ENCODE measurements at regions not wholly inside any gene's neighbourhood (a gene's known extent, or its start where the extent isn't known, plus 50 kb on each side); places are given as distances from the start of the nearest gene placed in this dataset.
A peak's percentile ranks its signal among the peaks of the same experiment; 100 is the strongest.

- DNase-seq (ENCODE audit: low read depth in 4 of 4, low spot score in 3 of 4), result peak; percentile 45 to 73 (median 64)
Measured at GRCh38 chr15:58269455-58270414, 131.6 kb downstream of the AQP9 start.

- no peak for DNase-seq (ENCODE audit: low read depth in 4 of 4, low spot score in 3 of 4)
Measured at GRCh38 chr15:58271410-58271809, 133.2 kb downstream of the AQP9 start.

- no peak for DNase-seq (ENCODE audit: low read depth in 4 of 4, low spot score in 3 of 4)
Measured at GRCh38 chr15:58273104-58273503, 134.9 kb downstream of the AQP9 start.

- DNase-seq (ENCODE audit: low read depth in 4 of 4, low spot score in 3 of 4), result no peak
Measured at GRCh38 chr15:58274885-58275284, 136.7 kb downstream of the AQP9 start.

- no peak for DNase-seq (ENCODE audit: low read depth in 4 of 4, low spot score in 3 of 4)
Measured at GRCh38 chr15:58275785-58276184, 137.6 kb downstream of the AQP9 start.

DNA sequence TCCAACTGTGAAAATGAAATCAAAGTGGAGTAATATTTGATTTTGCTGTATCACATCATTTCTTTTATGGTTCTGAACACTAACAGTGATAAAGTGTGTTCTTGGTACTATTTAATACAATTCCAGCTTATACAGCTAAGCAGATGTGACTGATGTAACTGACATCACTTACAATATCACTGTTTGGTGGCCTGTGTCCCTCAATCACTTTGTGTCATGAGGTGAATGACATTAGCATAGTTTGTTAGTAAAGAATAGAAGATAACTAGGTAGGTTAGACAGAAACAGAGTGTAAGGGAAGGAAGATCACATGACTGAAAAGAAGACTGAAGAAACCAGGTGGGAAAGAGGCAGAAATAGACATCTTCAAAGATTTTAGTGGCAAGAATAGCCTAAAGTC lies 138.7 kb downstream of the AQP9 start:
- DNase-seq (ENCODE audit: low read depth in 4 of 4, low spot score in 3 of 4), result no peak

GRCh38 chr15:58277333-58277732 lies 139.2 kb downstream of the AQP9 start:
- no peak for DNase-seq (ENCODE audit: low read depth in 4 of 4, low spot score in 3 of 4)

DNA sequence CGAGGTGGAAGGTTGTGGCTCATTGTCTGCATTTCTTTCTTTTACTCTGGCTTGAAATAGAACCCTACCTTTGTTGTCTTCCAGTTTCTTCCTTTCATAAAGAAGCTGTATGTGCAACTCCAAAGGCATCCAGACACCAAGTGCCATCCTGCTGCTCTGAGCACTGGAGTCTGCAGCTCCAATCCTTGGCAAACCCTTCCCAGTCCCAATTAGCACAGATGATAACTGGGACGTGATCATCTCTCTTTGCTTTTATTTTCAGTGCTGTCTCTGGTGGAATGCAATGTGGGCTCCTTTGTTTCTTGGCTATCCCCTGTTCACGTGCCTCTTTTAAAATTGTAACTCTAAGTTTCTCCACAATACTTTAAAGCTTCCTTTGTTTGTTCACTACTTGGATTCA lies 140.9 kb downstream of the AQP9 start:
- DNase-seq (ENCODE audit: low read depth in 4 of 4, low spot score in 3 of 4), result no peak

DNA sequence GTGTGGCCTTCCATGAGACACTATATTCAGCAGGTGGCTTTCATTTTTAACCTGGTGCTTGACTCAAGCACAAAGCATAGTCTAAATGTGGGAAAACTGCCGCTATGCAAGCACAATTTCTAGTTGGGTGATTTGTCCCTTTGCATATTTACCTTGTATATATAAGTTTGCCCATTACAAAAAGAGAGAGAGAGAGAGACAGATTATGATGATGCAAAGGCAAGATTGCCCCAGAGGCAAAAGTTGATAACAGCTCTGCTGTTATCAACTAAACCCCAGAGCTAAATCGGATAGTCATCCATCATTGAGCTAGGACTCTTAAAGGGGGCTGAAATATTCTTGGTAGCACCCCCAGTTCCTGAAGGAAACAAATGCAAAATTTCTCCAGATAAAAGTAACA lies 141.5 kb downstream of the AQP9 start:
- DNase-seq (ENCODE audit: low read depth in 4 of 4, low spot score in 3 of 4), result no peak

GRCh38 chr15:58282060-58282708 lies 144.0 kb downstream of the AQP9 start:
- DNase-seq (ENCODE audit: low read depth in 4 of 4, low spot score in 3 of 4), result no peak

GRCh38 chr15:58283302-58283701 lies 145.1 kb downstream of the AQP9 start:
- DNase-seq (ENCODE audit: low read depth in 4 of 4, low spot score in 3 of 4), result no peak

- no peak for DNase-seq (ENCODE audit: low read depth in 4 of 4, low spot score in 3 of 4)
Measured at GRCh38 chr15:58284293-58284692, 146.1 kb downstream of the AQP9 start.

GRCh38 chr15:58285212-58285920 lies 146.4 kb upstream of the LIPC start:
- DNase-seq (ENCODE audit: low read depth in 4 of 4, low spot score in 3 of 4), result no peak

DNA sequence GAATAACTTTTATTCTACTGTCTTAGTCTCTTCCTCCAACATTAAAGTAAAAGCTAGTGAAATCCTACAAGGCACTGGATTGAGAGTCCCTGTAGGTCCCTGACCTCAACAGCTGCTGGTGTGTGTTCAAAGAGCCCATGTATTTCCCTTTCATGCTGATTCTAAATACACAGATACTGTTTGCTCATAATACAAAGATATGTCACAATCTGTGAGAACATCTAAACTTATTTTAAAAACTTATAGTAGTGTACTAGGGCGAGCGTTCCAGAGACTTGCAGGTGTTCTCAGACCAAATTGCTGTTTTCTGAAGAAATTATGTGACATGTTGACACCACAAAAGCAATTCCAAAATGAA lies 145.9 kb upstream of the LIPC start:
- no peak for DNase-seq (ENCODE audit: low read depth in 4 of 4, low spot score in 3 of 4)

- DNase-seq (ENCODE audit: low read depth in 4 of 4, low spot score in 3 of 4), result no peak
Measured at GRCh38 chr15:58286523-58286922, 145.3 kb upstream of the LIPC start.

DNA sequence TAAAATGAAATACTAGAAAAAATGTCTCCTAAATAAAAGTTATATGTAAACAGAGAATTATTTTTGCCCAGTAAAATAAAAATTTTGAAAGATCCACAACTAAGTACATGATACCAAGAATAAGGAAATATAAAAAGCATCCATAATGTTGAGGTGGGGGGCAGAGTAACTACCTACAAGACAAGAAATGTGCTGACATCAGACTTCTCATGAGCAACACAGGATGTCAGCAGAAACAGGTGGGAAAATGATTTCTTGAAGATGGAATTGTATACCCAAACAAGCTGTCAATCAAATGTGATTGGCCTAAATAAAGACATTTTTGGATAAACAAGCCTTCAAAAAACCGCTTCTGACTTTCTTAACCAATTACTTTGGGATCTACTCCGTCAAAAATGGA lies 143.9 kb upstream of the LIPC start:
- no peak for DNase-seq (ENCODE audit: low read depth in 4 of 4, low spot score in 3 of 4)

- no peak for DNase-seq (ENCODE audit: low read depth in 4 of 4, low spot score in 3 of 4)
Measured at GRCh38 chr15:58288592-58288991, 143.2 kb upstream of the LIPC start.

DNA sequence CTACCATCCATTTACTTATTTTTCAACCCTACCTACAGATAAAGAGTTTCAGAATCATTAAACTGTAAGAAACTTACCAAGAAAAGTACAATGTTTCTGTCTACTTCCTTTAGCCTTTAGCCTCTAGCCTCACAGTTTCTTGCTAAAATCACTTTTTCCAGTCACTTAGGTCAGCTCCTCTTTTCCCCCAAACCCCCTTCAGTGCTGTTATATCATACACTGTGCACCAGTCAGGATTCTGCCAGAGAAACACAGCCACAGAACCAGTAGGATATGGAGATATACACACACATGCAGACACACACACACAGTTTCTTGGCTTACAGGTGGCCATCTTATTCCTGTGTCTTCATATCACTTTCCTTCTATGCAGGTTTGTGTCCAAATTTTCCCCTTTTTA lies 139.9 kb upstream of the LIPC start:
- no peak for DNase-seq (ENCODE audit: low read depth in 4 of 4, low spot score in 3 of 4)

GRCh38 chr15:58292751-58293175 lies 139.0 kb upstream of the LIPC start:
- DNase-seq (ENCODE audit: low read depth in 4 of 4, low spot score in 3 of 4), result no peak

- DNase-seq (ENCODE audit: low read depth in 4 of 4, low spot score in 3 of 4), result no peak
Measured at GRCh38 chr15:58293622-58294550, 137.9 kb upstream of the LIPC start.

Measured in right renal pelvis (tissue), 4 donors.